ENCODE measurements at regions not wholly inside any gene's neighbourhood (a gene's known extent, or its start where the extent isn't known, plus 50 kb on each side); places are given as distances from the start of the nearest gene placed in this dataset.
"Not testable (repeated sequence)": the region's sequence is repeated elsewhere in the genome, so short reads cannot be mapped to it uniquely, and the experiment has no call there.

- H3K79me2 ChIP-seq (ENCODE audit: control insufficient read depth, insufficient read depth, low read length) = no peaks in the 10 kb centered on the region
- no peak overlapping the region for H3K9ac ChIP-seq (ENCODE audit: control insufficient read depth, insufficient read depth, low read length)
- H2AFZ ChIP-seq (ENCODE audit: control insufficient read depth, low read depth, low read length) = no peak overlapping the region
- H3K4me1 ChIP-seq (ENCODE audit: control insufficient read depth, insufficient read depth, low read length) = no peaks in the 10 kb centered on the region
- no peak overlapping the region for H3K27ac ChIP-seq (ENCODE audit: control insufficient read depth, insufficient read depth)
- CTCF ChIA-PET = no interaction called here
- RAD21 ChIA-PET (ENCODE audit: unreplicated experiment) = no interaction called here
- no peak for DNase-seq (ENCODE audit: low read depth, low spot score)
- POLR2A ChIA-PET = no interaction called here
- H3K4me3 ChIP-seq = no peak overlapping the region
- SMC1A ChIA-PET (ENCODE audit: uncharacterized antibody, unreplicated experiment) = no interaction called here
- in situ Hi-C loops (cut with MboI) = no loop called here
- BruUV-seq (replicated peaks) = no TSS peak
- no peaks in the 10 kb centered on the region for H4K20me1 ChIP-seq (ENCODE audit: control insufficient read depth, insufficient read depth)
- ATAC-seq = no peak
- FAIRE-seq = no peak
- H3K4me2 ChIP-seq (ENCODE audit: control insufficient read depth, insufficient read depth) = no peak overlapping the region
- no peaks in the 10 kb centered on the region for H3K27me3 ChIP-seq (replicated peaks in 1 of 2; ENCODE audit: control insufficient read depth in 2 of 2, insufficient read depth in 2 of 2, low read length in 1 of 2)
- H3K36me3 ChIP-seq (ENCODE audit: control insufficient read depth in 2 of 2, insufficient read depth in 2 of 2, low read length in 1 of 2) = no peaks in the 10 kb centered on the region
- 0% methylated on average over 2 of the region's 2 CpGs for WGBS (ENCODE audit: insufficient coverage, insufficient replicate concordance, low lambda C conversion rate, missing lambda C conversion rate)
- TF ChIP-seq FOXM1 (IDR thresholded peaks at IDR 0.05; ENCODE audit: low read depth, low read length) (no peak), ZNF274 (IDR thresholded peaks at IDR 0.05; ENCODE audit: insufficient read depth, insufficient read length) (no peak), USF1 (IDR thresholded peaks at IDR 0.05; ENCODE audit: borderline replicate concordance, extremely low read length, insufficient read depth, low read depth, low read length) (no peak), NR2C1 (IDR thresholded peaks at IDR 0.05) (no peak), WRNIP1 (IDR thresholded peaks at IDR 0.05; ENCODE audit: borderline replicate concordance, low read depth, low read length) (no peak), BMI1 (IDR thresholded peaks at IDR 0.05; ENCODE audit: borderline replicate concordance) (no peak), IKZF2 (IDR thresholded peaks at IDR 0.05) (no peak), ATF7 (IDR thresholded peaks at IDR 0.05; ENCODE audit: low read depth) (no peak)
- TF ChIP-seq, protein P1, sequence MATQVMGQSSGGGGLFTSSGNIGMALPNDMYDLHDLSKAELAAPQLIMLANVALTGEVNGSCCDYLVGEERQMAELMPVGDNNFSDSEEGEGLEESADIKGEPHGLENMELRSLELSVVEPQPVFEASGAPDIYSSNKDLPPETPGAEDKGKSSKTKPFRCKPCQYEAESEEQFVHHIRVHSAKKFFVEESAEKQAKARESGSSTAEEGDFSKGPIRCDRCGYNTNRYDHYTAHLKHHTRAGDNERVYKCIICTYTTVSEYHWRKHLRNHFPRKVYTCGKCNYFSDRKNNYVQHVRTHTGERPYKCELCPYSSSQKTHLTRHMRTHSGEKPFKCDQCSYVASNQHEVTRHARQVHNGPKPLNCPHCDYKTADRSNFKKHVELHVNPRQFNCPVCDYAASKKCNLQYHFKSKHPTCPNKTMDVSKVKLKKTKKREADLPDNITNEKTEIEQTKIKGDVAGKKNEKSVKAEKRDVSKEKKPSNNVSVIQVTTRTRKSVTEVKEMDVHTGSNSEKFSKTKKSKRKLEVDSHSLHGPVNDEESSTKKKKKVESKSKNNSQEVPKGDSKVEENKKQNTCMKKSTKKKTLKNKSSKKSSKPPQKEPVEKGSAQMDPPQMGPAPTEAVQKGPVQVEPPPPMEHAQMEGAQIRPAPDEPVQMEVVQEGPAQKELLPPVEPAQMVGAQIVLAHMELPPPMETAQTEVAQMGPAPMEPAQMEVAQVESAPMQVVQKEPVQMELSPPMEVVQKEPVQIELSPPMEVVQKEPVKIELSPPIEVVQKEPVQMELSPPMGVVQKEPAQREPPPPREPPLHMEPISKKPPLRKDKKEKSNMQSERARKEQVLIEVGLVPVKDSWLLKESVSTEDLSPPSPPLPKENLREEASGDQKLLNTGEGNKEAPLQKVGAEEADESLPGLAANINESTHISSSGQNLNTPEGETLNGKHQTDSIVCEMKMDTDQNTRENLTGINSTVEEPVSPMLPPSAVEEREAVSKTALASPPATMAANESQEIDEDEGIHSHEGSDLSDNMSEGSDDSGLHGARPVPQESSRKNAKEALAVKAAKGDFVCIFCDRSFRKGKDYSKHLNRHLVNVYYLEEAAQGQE (IDR thresholded peaks at IDR 0.05; ENCODE audit: low read depth, low read length) = no peak
- intact Hi-C loops (cut with micrococcal nuclease; ENCODE audit: unreplicated experiment) = no loop called here
- H3K9me3 ChIP-seq (replicated peaks; ENCODE audit: control insufficient read depth, insufficient read depth, low read length) = no peaks in the 10 kb centered on the region
Measured at GRCh38 chr11:98390391-98390790, 630.4 kb upstream of the CNTN5 start.

- RAD21 ChIA-PET (ENCODE audit: unreplicated experiment); POLR2A ChIA-PET; intact Hi-C loops (cut with micrococcal nuclease; ENCODE audit: unreplicated experiment); H3K27ac ChIP-seq (ENCODE audit: control insufficient read depth, insufficient read depth); H3K4me2 ChIP-seq (ENCODE audit: control insufficient read depth, insufficient read depth); H3K9ac ChIP-seq (ENCODE audit: control insufficient read depth, insufficient read depth, low read length); FAIRE-seq; H2AFZ ChIP-seq (ENCODE audit: control insufficient read depth, low read depth, low read length); SMC1A ChIA-PET (ENCODE audit: uncharacterized antibody, unreplicated experiment); H3K4me3 ChIP-seq; ATAC-seq; H3K36me3 ChIP-seq (ENCODE audit: control insufficient read depth in 2 of 2, insufficient read depth in 2 of 2, low read length in 1 of 2); H3K27me3 ChIP-seq (replicated peaks in 1 of 2; ENCODE audit: control insufficient read depth in 2 of 2, insufficient read depth in 2 of 2, low read length in 1 of 2); in situ Hi-C loops (cut with MboI); DNase-seq (ENCODE audit: low read depth, low spot score); H3K9me3 ChIP-seq (replicated peaks; ENCODE audit: control insufficient read depth, insufficient read depth, low read length); BruUV-seq (replicated peaks); H3K79me2 ChIP-seq (ENCODE audit: control insufficient read depth, insufficient read depth, low read length); H4K20me1 ChIP-seq (ENCODE audit: control insufficient read depth, insufficient read depth); H3K4me1 ChIP-seq (ENCODE audit: control insufficient read depth, insufficient read depth, low read length): not testable (repeated sequence)
- CTCF ChIA-PET = interaction anchor here (0.6 kb wide), 1 partner anchor 297 kb away, joined by 3 read pairs; no protein-coding TSS in a partner anchor
- WGBS (ENCODE audit: insufficient coverage, insufficient replicate concordance, low lambda C conversion rate, missing lambda C conversion rate) = 17% methylated on average over 4 of the region's 4 CpGs
Measured at GRCh38 chr11:98394500-98394899, 626.2 kb upstream of the CNTN5 start.

Measured in GM12878 (cell line).